ENCODE measurements at regions not wholly inside any gene's neighbourhood (a gene's known extent, or its start where the extent isn't known, plus 50 kb on each side); places are given as distances from the start of the nearest gene placed in this dataset.
"Not testable (repeated sequence)": the region's sequence is repeated elsewhere in the genome, so short reads cannot be mapped to it uniquely, and the experiment has no call there.

- Histone ChIP-seq H3K27ac (ENCODE audit: control insufficient read depth, insufficient read depth, low read length) (no peak overlapping the region), H3K4me3 (ENCODE audit: control insufficient read depth in 2 of 3, extremely low read depth in 1 of 3, insufficient read depth in 2 of 3, low read depth in 1 of 3, low read length in 3 of 3) (no peak overlapping the region), H3K27me3 (ENCODE audit: control insufficient read depth, extremely low read depth, insufficient read depth, low read length) (no peaks in the 10 kb centered on the region), H3K4me2 (ENCODE audit: control insufficient read depth, extremely low read depth, insufficient read depth, low read depth, low read length) (no peak overlapping the region), H3K79me2 (ENCODE audit: control insufficient read depth, insufficient read depth, low read length) (no peaks in the 10 kb centered on the region), H3K36me3 (ENCODE audit: control insufficient read depth in 2 of 2, extremely low read depth in 1 of 2, insufficient read depth in 2 of 2, low read length in 2 of 2) (no peaks in the 10 kb centered on the region), H3K9ac (ENCODE audit: control insufficient read depth, extremely low read depth, insufficient read depth, low read length) (no peak overlapping the region), H3K4me1 (ENCODE audit: control insufficient read depth, extremely low read depth, insufficient read depth, low read length) (no peaks in the 10 kb centered on the region), H3K9me1 (ENCODE audit: control insufficient read depth, extremely low read depth, insufficient read depth, low read length) (no peaks in the 10 kb centered on the region), H2AFZ (ENCODE audit: control insufficient read depth, low read length) (no peak overlapping the region), H3K9me3 (ENCODE audit: control insufficient read depth, low read depth, low read length) (no peaks in the 10 kb centered on the region), H4K20me1 (ENCODE audit: control insufficient read depth, extremely low read depth, insufficient read depth, low read length) (no peaks in the 10 kb centered on the region)
- FAIRE-seq (no peak), DNase-seq (ENCODE audit: low read depth, low spot score) (no peak)
- dilution Hi-C loops (cut with MboI; ENCODE audit: extremely low pct_ligation_motif_present, low sequenced_read_pairs) = no loop called here
- TF ChIP-seq CTCF (optimal IDR thresholded peaks at IDR 0.05 in 1 of 3, IDR thresholded peaks at IDR 0.05 in 1 of 3, conservative IDR thresholded peaks at IDR 0.05 in 1 of 3; ENCODE audit: extremely low read depth in 1 of 3, insufficient read depth in 2 of 3, low read length in 3 of 3) (no peak), EZH2 (IDR thresholded peaks at IDR 0.05; ENCODE audit: low read length) (no peak)
Measured at GRCh38 chr6:131492932-131493573, 80.0 kb upstream of the ARG1 start.

- H3K4me1 ChIP-seq (ENCODE audit: control insufficient read depth, extremely low read depth, insufficient read depth, low read length); dilution Hi-C loops (cut with MboI; ENCODE audit: extremely low pct_ligation_motif_present, low sequenced_read_pairs); H3K27me3 ChIP-seq (ENCODE audit: control insufficient read depth, extremely low read depth, insufficient read depth, low read length); H2AFZ ChIP-seq (ENCODE audit: control insufficient read depth, low read length); H3K27ac ChIP-seq (ENCODE audit: control insufficient read depth, insufficient read depth, low read length); H3K79me2 ChIP-seq (ENCODE audit: control insufficient read depth, insufficient read depth, low read length); H3K4me3 ChIP-seq (ENCODE audit: control insufficient read depth in 2 of 3, extremely low read depth in 1 of 3, insufficient read depth in 2 of 3, low read depth in 1 of 3, low read length in 3 of 3); H3K9me1 ChIP-seq (ENCODE audit: control insufficient read depth, extremely low read depth, insufficient read depth, low read length); H3K36me3 ChIP-seq (ENCODE audit: control insufficient read depth in 2 of 2, extremely low read depth in 1 of 2, insufficient read depth in 2 of 2, low read length in 2 of 2); H3K9me3 ChIP-seq (ENCODE audit: control insufficient read depth, low read depth, low read length); H3K4me2 ChIP-seq (ENCODE audit: control insufficient read depth, extremely low read depth, insufficient read depth, low read depth, low read length); H4K20me1 ChIP-seq (ENCODE audit: control insufficient read depth, extremely low read depth, insufficient read depth, low read length); DNase-seq (ENCODE audit: low read depth, low spot score); FAIRE-seq; H3K9ac ChIP-seq (ENCODE audit: control insufficient read depth, extremely low read depth, insufficient read depth, low read length): not testable (repeated sequence)
Measured at GRCh38 chr6:131504387-131504786, 68.6 kb upstream of the ARG1 start.

- no peaks in the 10 kb centered on the region for H3K27me3 ChIP-seq (ENCODE audit: control insufficient read depth, extremely low read depth, insufficient read depth, low read length)
- dilution Hi-C loops (cut with MboI; ENCODE audit: extremely low pct_ligation_motif_present, low sequenced_read_pairs) = no loop called here
- no peak overlapping the region for H2AFZ ChIP-seq (ENCODE audit: control insufficient read depth, low read length)
- TF ChIP-seq EZH2 (IDR thresholded peaks at IDR 0.05; ENCODE audit: low read length) (no peak), CTCF (optimal IDR thresholded peaks at IDR 0.05 in 1 of 3, IDR thresholded peaks at IDR 0.05 in 1 of 3, conservative IDR thresholded peaks at IDR 0.05 in 1 of 3; ENCODE audit: extremely low read depth in 1 of 3, insufficient read depth in 2 of 3, low read length in 3 of 3) (no peak)
- no peaks in the 10 kb centered on the region for H3K9me1 ChIP-seq (ENCODE audit: control insufficient read depth, extremely low read depth, insufficient read depth, low read length)
- H4K20me1 ChIP-seq (ENCODE audit: control insufficient read depth, extremely low read depth, insufficient read depth, low read length) = no peaks in the 10 kb centered on the region
- no peaks in the 10 kb centered on the region for H3K9me3 ChIP-seq (ENCODE audit: control insufficient read depth, low read depth, low read length)
- no peaks in the 10 kb centered on the region for H3K36me3 ChIP-seq (ENCODE audit: control insufficient read depth in 2 of 2, extremely low read depth in 1 of 2, insufficient read depth in 2 of 2, low read length in 2 of 2)
- H3K4me2 ChIP-seq (ENCODE audit: control insufficient read depth, extremely low read depth, insufficient read depth, low read depth, low read length) = no peak overlapping the region
- no peak overlapping the region for H3K27ac ChIP-seq (ENCODE audit: control insufficient read depth, insufficient read depth, low read length)
- H3K4me1 ChIP-seq (ENCODE audit: control insufficient read depth, extremely low read depth, insufficient read depth, low read length) = no peaks in the 10 kb centered on the region
- H3K4me3 ChIP-seq (ENCODE audit: control insufficient read depth in 2 of 3, extremely low read depth in 1 of 3, insufficient read depth in 2 of 3, low read depth in 1 of 3, low read length in 3 of 3) = no peak overlapping the region
- no peak for DNase-seq (ENCODE audit: low read depth, low spot score)
- no peak for FAIRE-seq
- H3K79me2 ChIP-seq (ENCODE audit: control insufficient read depth, insufficient read depth, low read length) = no peaks in the 10 kb centered on the region
- no peak overlapping the region for H3K9ac ChIP-seq (ENCODE audit: control insufficient read depth, extremely low read depth, insufficient read depth, low read length)
Measured at GRCh38 chr6:131510094-131510493, 62.9 kb upstream of the ARG1 start.
